HFFc6 (cell line): ENCODE measurements at regions not wholly inside any gene's neighbourhood (a gene's known extent, or its start where the extent isn't known, plus 50 kb on each side); places are given as distances from the start of the nearest gene placed in this dataset.

Source experiments
- DNase-seq: peaks from one replicate; pipeline ENCODE4 v3.0.0-alpha.2; 2018
- H3K27ac Mint-ChIP-seq: 2 replicates; pipeline ENCODE4 v1.8.0; 2020; ENCODE audit warnings: mild to moderate bottlenecking, mixed read lengths
- H3K27me3 Mint-ChIP-seq: 2 replicates; pipeline ENCODE4 v1.8.0; 2021; ENCODE audit warnings: mild to moderate bottlenecking, moderate library complexity, mixed read lengths; ENCODE audit not compliant: insufficient read depth
- H3K36me3 Mint-ChIP-seq: 2 replicates; pipeline ENCODE4 v1.8.0; 2021; ENCODE audit warnings: low read depth, mixed read lengths
- H3K4me1 Mint-ChIP-seq: 2 replicates; pipeline ENCODE4 v1.8.0; 2020; ENCODE audit warnings: low read depth, mixed read lengths
- H3K4me3 Mint-ChIP-seq: 2 replicates; pipeline ENCODE4 v1.8.0; 2020; ENCODE audit warnings: mild to moderate bottlenecking, moderate library complexity, mixed read lengths
- H3K9me3 Mint-ChIP-seq: 2 replicates; pipeline ENCODE4 v1.8.0; 2020; ENCODE audit warnings: mild to moderate bottlenecking, mixed read lengths
- TF ChIP-seq, protein P1 (sequence below): fragments of 200-600 bp; sonication (generic); IDR thresholded peaks from 2 replicates; pipeline ENCODE4 v1.5.0; 2021; ENCODE audit warnings: antibody characterized with exemption, mild to moderate bottlenecking

DNA sequence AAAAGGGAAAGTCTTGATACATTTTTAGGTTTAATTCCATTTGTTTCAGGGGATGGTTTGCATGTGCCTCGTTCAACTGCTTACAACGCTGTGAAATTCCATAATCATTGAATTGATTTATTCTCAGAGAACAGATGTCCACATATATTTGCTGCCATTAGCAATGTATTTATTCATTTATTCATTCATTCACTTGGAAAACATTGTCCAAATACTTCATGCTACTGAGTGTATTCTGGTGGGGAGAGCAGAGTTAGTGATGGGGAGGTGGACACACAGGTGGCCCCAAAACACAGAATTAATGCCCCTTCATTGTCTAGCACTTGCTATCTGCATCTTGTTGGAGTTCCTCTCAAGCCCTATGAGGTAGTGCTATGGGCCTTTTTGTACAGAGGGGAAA, 141.2 kb upstream of the PARP11 start:
- H3K9me3 Mint-ChIP-seq, result no peaks in the 10 kb centered on the region
- H3K27me3 Mint-ChIP-seq, result peaks cover 25% of the 10 kb centered on the region
- TF ChIP-seq, protein P1, sequence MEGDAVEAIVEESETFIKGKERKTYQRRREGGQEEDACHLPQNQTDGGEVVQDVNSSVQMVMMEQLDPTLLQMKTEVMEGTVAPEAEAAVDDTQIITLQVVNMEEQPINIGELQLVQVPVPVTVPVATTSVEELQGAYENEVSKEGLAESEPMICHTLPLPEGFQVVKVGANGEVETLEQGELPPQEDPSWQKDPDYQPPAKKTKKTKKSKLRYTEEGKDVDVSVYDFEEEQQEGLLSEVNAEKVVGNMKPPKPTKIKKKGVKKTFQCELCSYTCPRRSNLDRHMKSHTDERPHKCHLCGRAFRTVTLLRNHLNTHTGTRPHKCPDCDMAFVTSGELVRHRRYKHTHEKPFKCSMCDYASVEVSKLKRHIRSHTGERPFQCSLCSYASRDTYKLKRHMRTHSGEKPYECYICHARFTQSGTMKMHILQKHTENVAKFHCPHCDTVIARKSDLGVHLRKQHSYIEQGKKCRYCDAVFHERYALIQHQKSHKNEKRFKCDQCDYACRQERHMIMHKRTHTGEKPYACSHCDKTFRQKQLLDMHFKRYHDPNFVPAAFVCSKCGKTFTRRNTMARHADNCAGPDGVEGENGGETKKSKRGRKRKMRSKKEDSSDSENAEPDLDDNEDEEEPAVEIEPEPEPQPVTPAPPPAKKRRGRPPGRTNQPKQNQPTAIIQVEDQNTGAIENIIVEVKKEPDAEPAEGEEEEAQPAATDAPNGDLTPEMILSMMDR, result no peak
- H3K27ac Mint-ChIP-seq, result no peak overlapping the region
- no peak for DNase-seq
- H3K4me1 Mint-ChIP-seq, result no peaks in the 10 kb centered on the region
- no peaks in the 10 kb centered on the region for H3K36me3 Mint-ChIP-seq
- H3K4me3 Mint-ChIP-seq, result no peak overlapping the region

DNA sequence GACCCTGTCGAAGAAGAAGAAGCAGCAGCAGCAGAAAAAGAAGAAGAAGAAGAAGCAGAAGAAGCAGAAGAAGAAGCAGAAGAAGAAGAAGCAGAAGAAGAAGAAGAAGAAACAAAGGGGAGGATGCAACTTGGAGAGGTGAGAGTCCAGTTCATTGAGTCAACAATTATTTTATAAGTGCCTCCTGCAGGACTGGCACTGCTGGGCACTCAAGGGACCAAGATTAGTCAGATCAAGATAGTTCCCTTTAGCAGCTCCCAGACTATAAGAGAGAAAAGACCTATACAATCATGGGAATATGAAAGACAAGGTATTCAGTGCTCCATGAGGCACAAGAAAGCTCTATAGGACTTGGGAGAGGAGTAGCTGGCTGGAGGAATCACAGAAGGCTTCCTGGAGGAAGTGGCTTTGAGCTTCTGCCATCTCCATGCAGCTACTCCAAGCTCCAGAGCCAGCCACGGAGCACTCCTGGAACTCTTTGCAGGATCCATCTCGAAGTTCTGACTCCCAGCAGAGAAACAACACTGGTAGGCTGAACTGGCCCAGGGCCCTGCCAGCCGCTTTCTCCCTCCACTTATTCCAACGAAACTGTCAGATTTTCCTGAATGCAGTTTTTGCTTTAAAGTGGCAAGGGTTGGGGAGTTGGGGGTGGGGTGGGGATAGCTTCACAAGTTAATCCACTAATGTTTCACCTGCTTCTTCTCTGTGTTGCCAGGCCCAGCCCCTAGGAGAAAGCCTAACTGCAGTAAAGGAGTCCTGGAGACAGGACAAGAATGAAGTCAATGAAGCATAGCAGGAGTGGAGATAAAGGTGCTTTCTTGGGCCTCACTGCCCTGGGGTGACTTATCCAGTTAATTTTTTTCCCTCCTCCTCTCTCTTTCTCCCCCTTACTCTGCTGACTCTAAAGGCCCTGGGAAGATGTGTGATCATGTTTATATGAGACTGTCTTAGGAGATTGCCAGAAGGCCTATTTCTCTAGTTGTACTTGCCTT, 140.1 kb upstream of the PARP11 start:
- Mint-ChIP-seq H3K9me3 (no peaks in the 10 kb centered on the region), H3K27ac (no peak overlapping the region), H3K36me3 (no peaks in the 10 kb centered on the region), H3K4me3 (no peak overlapping the region), H3K27me3 (peaks cover 28% of the 10 kb centered on the region), H3K4me1 (no peaks in the 10 kb centered on the region)
- TF ChIP-seq, protein P1, result no peak
- DNase-seq, result no peak

DNA sequence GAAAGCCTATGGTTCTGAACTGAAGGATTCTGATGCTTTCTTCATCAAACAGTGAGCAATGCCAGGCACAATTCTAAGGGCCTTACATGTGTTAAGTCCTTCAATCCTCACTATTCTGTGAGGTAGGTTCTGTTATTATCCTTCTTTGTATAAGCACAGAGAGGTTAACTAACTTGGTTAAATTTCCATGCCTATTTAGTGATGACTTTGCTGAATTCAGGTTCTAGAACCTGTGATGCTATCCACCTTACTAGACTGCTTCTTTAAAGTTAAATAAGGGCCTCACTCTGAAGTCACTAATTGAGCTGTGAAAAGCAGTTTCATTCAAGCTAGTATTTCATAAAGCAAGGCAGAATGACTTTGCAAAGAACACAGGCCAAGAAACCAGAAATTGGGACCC, 138.9 kb upstream of the PARP11 start:
- H3K4me3 Mint-ChIP-seq, result no peak overlapping the region
- H3K4me1 Mint-ChIP-seq, result no peaks in the 10 kb centered on the region

DNA sequence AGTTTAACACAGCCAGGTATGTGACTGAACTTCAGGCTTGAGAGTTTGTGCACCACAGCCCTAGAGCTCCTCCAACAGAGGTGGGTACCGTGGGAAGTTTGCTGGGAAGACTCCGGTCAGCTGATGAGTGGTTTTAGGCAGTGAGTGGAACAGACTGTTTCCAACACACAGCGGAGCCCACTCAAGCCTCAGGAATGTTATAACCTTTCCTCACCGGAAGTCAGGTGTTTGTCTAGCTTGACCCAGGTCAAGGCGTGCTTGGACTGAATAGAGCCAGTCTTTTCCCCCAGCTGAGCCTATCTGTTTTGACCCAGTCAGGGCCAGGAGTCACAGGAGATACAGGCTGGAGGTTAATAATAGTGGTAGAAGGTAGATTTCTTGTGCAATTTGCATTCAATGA, 138.4 kb upstream of the PARP11 start:
- Mint-ChIP-seq H3K36me3 (no peaks in the 10 kb centered on the region), H3K4me1 (no peaks in the 10 kb centered on the region), H3K27me3 (peaks cover 19% of the 10 kb centered on the region), H3K4me3 (no peak overlapping the region), H3K27ac (no peak overlapping the region), H3K9me3 (no peaks in the 10 kb centered on the region)
- no peak for DNase-seq
- TF ChIP-seq, protein P1, result no peak

More for the DNA sequence above, 138.9 kb upstream of the PARP11 start:
- no peak for DNase-seq
- Mint-ChIP-seq H3K27me3 (peaks cover 19% of the 10 kb centered on the region), H3K9me3 (no peaks in the 10 kb centered on the region), H3K36me3 (no peaks in the 10 kb centered on the region), H3K27ac (no peak overlapping the region)
- TF ChIP-seq, protein P1, result no peak

DNA sequence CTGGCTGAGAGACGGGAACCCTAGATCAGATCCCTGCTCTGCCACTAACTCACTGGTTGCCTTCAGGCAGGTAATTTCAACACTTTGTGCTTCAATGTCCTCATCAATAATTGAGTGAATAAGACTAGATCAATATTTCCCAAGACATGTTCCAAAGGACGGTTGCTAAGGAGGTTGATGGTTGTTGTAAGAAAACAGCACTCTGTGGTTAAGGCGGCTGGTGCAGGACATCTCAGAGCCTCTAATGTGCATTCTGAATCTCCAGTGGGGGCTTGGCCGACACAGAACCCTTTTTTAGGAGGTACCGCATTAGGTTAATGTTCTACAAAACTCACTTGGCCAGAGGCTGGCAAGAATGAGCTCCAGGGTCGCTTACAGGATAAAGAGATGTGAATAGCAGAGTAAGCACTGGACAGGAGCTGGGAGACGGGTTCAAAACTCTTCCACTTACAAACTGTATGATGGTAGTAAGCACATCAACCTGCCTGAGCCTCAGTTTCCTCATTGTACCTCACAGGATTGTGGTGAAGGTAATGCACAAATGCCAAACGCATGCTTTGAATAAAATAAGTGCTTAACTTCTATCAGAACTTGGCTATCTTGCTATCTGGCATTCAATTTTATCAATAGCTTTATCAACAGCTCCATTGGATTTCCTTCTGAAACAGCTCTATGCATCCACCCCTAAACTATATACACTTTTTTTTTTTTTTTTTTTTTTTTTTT, 136.9 kb upstream of the PARP11 start:
- DNase-seq, result no peak
- H3K4me1 Mint-ChIP-seq, result no peaks in the 10 kb centered on the region
- H3K27me3 Mint-ChIP-seq, result peaks cover 17% of the 10 kb centered on the region; the same call in 1 of the 2 replicates
- no peak overlapping the region for H3K27ac Mint-ChIP-seq
- no peak overlapping the region for H3K4me3 Mint-ChIP-seq
- no peaks in the 10 kb centered on the region for H3K36me3 Mint-ChIP-seq
- TF ChIP-seq, protein P1, result no peak
- no peaks in the 10 kb centered on the region for H3K9me3 Mint-ChIP-seq
